ENCODE measurements at regions not wholly inside any gene's neighbourhood (a gene's known extent, or its start where the extent isn't known, plus 50 kb on each side); places are given as distances from the start of the nearest gene placed in this dataset.

GRCh38 chr11:76732643-76733042 lies 50.5 kb upstream of the TSKU start:
- DNase-seq: no peak
- no peaks in the 10 kb centered on the region for H3K36me3 ChIP-seq (replicated peaks in 1 of 2)
- 79 to 96% (median 83%) methylated on average over 2 of the region's 2 CpGs for WGBS, 4 donors
- intact Hi-C loops (cut with DNase I): loop anchor here (5.0 kb wide), 2 partner anchors 65 to 190 kb away; no protein-coding TSS in a partner anchor
- H3K9me3 ChIP-seq (replicated peaks in 1 of 3): no peaks in the 10 kb centered on the region
- peaks cover 0 to 4% of the 10 kb centered on the region in 2 donors for H3K4me1 ChIP-seq (replicated peaks in 1 of 2)
- no peaks in the 10 kb centered on the region for H3K27me3 ChIP-seq
- TF ChIP-seq CTCF (IDR thresholded peaks at IDR 0.05) (no peak), POLR2A (IDR thresholded peaks at IDR 0.05) (no peak)
- H3K27ac ChIP-seq: no peak overlapping the region
- no peak overlapping the region for H3K4me3 ChIP-seq

Data from adrenal gland (tissue), 9 donors.